Suprapubic skin (tissue), 4 donors: ENCODE measurements at regions not wholly inside any gene's neighbourhood (a gene's known extent, or its start where the extent isn't known, plus 50 kb on each side); places are given as distances from the start of the nearest gene placed in this dataset.

Experiments used
- DNase-seq, 2 donors: peaks; one replicate each; pipeline ENCODE4 v3.0.0-alpha.2; 2019; ENCODE audit warnings: low spot score in 2 of 2
- H3K27ac ChIP-seq: fragments of 200-600 bp; sonication (generic); one replicate; pipeline ENCODE4 v1.5.1; 2019
- H3K27me3 ChIP-seq: fragments of 200-600 bp; sonication (generic); one replicate; pipeline ENCODE4 v1.5.1; 2019
- H3K36me3 ChIP-seq: fragments of 200-600 bp; sonication (generic); one replicate; pipeline ENCODE4 v1.5.1; 2019
- H3K4me1 ChIP-seq: fragments of 200-600 bp; sonication (generic); one replicate; pipeline ENCODE4 v1.5.1; 2019
- H3K4me3 ChIP-seq: fragments of 200-600 bp; sonication (generic); one replicate; pipeline ENCODE4 v1.5.1; 2019; ENCODE audit warnings: mild to moderate bottlenecking
- H3K9me3 ChIP-seq: fragments of 200-600 bp; sonication (generic); one replicate; pipeline ENCODE4 v1.5.1; 2019
- CTCF ChIP-seq, 2 donors: fragments of 200-600 bp in 1 of 2; fragments of 450-650 bp in 1 of 2; sonication (generic) in 1 of 2; IDR thresholded peaks; one replicate each; pipeline ENCODE4 v1.5.1; 2016 to 2019; ENCODE audit warnings: antibody characterized with exemption in 2 of 2, mild to moderate bottlenecking in 1 of 2, moderate library complexity in 1 of 2
- EP300 ChIP-seq: sonication (generic); formaldehyde crosslinking; IDR thresholded peaks from one replicate; pipeline ENCODE4 v1.6.1; 2017; ENCODE audit warnings: antibody characterized with exemption
- POLR2A ChIP-seq, 2 donors: fragments of 450-650 bp; IDR thresholded peaks; one replicate each; pipeline ENCODE4 v1.6.1; 2017; ENCODE audit warnings: antibody characterized with exemption in 2 of 2, mild to moderate bottlenecking in 2 of 2, moderate library complexity in 2 of 2
- POLR2AphosphoS5 ChIP-seq, 3 donors: sonication (generic); formaldehyde crosslinking; IDR thresholded peaks; one replicate each; pipeline ENCODE4 v1.6.1; 2017; ENCODE audit warnings: antibody characterized with exemption in 3 of 3
- WGBS: methylation state at CpG from one replicate; pipeline ENCODE4 v1.1.5; 2018; 5-methylcytosine and 5-hydroxymethylcytosine counted together

- 89% methylated on average over 2 of the region's 2 CpGs for WGBS
- no peaks in the 10 kb centered on the region for H3K27me3 ChIP-seq
- no peaks in the 10 kb centered on the region for H3K4me1 ChIP-seq
- DNase-seq: no peak
- H3K36me3 ChIP-seq: no peaks in the 10 kb centered on the region
- no peaks in the 10 kb centered on the region for H3K9me3 ChIP-seq
- H3K4me3 ChIP-seq: no peak overlapping the region
- H3K27ac ChIP-seq: no peak overlapping the region
- no peak for TF ChIP-seq CTCF (IDR thresholded peaks at IDR 0.05)
- TF ChIP-seq POLR2AphosphoS5 (IDR thresholded peaks at IDR 0.05): no peak
- no peak for TF ChIP-seq POLR2A (IDR thresholded peaks at IDR 0.05)
- no peak for TF ChIP-seq EP300
These were observed 118.8 kb downstream of the EMX2 start for GRCh38 chr10:117661316-117661715.

GRCh38 chr10:117662126-117662525 is 119.6 kb downstream of the EMX2 start:
- 60% methylated on average over 2 of the region's 2 CpGs for WGBS
- no peaks in the 10 kb centered on the region for H3K27me3 ChIP-seq
- TF ChIP-seq CTCF (IDR thresholded peaks at IDR 0.05): no peak
- no peak for TF ChIP-seq EP300
- TF ChIP-seq POLR2A (IDR thresholded peaks at IDR 0.05): no peak
- H3K27ac ChIP-seq: no peak overlapping the region
- no peaks in the 10 kb centered on the region for H3K36me3 ChIP-seq
- no peaks in the 10 kb centered on the region for H3K4me1 ChIP-seq
- H3K9me3 ChIP-seq: no peaks in the 10 kb centered on the region
- H3K4me3 ChIP-seq: no peak overlapping the region
- DNase-seq: no peak

GRCh38 chr10:117662751-117663540 is 120.4 kb downstream of the EMX2 start:
- Histone ChIP-seq H3K27ac (no peak overlapping the region), H3K27me3 (no peaks in the 10 kb centered on the region), H3K9me3 (no peaks in the 10 kb centered on the region), H3K4me3 (no peak overlapping the region), H3K36me3 (no peaks in the 10 kb centered on the region), H3K4me1 (no peaks in the 10 kb centered on the region)
- WGBS: 88% methylated on average over 5 of the region's 7 CpGs
- DNase-seq: no peak
- no peak for TF ChIP-seq CTCF (IDR thresholded peaks at IDR 0.05)
- no peak for TF ChIP-seq POLR2A (IDR thresholded peaks at IDR 0.05)
- TF ChIP-seq POLR2AphosphoS5 (IDR thresholded peaks at IDR 0.05): no peak
- TF ChIP-seq EP300: no peak

GRCh38 chr10:117663750-117664149 is 121.2 kb downstream of the EMX2 start:
- no peak for DNase-seq
- H3K36me3 ChIP-seq: no peaks in the 10 kb centered on the region
- TF ChIP-seq EP300: no peak
- no peak for TF ChIP-seq CTCF (IDR thresholded peaks at IDR 0.05)
- no peak for TF ChIP-seq POLR2A (IDR thresholded peaks at IDR 0.05)
- TF ChIP-seq POLR2AphosphoS5 (IDR thresholded peaks at IDR 0.05): no peak
- no peaks in the 10 kb centered on the region for H3K9me3 ChIP-seq
- no peak overlapping the region for H3K4me3 ChIP-seq
- no peak overlapping the region for H3K27ac ChIP-seq
- no peaks in the 10 kb centered on the region for H3K4me1 ChIP-seq
- no peaks in the 10 kb centered on the region for H3K27me3 ChIP-seq
- 35% methylated on average over 2 of the region's 2 CpGs for WGBS

- Histone ChIP-seq H3K4me1 (no peaks in the 10 kb centered on the region), H3K9me3 (no peaks in the 10 kb centered on the region), H3K4me3 (no peak overlapping the region), H3K27ac (no peak overlapping the region), H3K27me3 (no peaks in the 10 kb centered on the region), H3K36me3 (no peaks in the 10 kb centered on the region)
- DNase-seq: no peak
- TF ChIP-seq EP300 (no peak), CTCF (IDR thresholded peaks at IDR 0.05) (no peak), POLR2AphosphoS5 (IDR thresholded peaks at IDR 0.05) (no peak), POLR2A (IDR thresholded peaks at IDR 0.05) (no peak)
- 77% methylated on average over 5 of the region's 5 CpGs for WGBS
These were observed 121.7 kb downstream of the EMX2 start for GRCh38 chr10:117664288-117664687.
